A549 (cell line): ENCODE measurements at regions not wholly inside any gene's neighbourhood (a gene's known extent, or its start where the extent isn't known, plus 50 kb on each side); places are given as distances from the start of the nearest gene placed in this dataset.

ENCODE experiments used
- CEBPB ChIP-seq, 2 experiments: fragments of >200 bp in 1 of 2; sonication (Bioruptor Twin) in 1 of 2; formaldehyde crosslinking in 1 of 2; IDR thresholded peaks; 2 replicates each; pipeline ENCODE4 v1.6.1; 2012 to 2016
- CHD2 ChIP-seq: fragments of 150-350 bp; IDR thresholded peaks from 2 replicates; pipeline ENCODE4 v1.6.1; 2014; ENCODE audit warnings: low read length; ENCODE audit not compliant: partially characterized antibody
- CTCF ChIP-seq: fragments of >200 bp; sonication (Bioruptor Twin); formaldehyde crosslinking; IDR thresholded peaks from 3 replicates; pipeline ENCODE4 v1.5.1; 2016
- ELK1 ChIP-seq: fragments of 150-350 bp; IDR thresholded peaks from 2 replicates; pipeline ENCODE4 v1.6.1; 2014; ENCODE audit warnings: low read depth, mild to moderate bottlenecking, low read length
- HDAC2 ChIP-seq: fragments of 200-600 bp; sonication (generic); IDR thresholded peaks from 2 replicates; pipeline ENCODE4 v1.6.1; 2016
- MAZ ChIP-seq: fragments of 150-350 bp; IDR thresholded peaks from 2 replicates; pipeline ENCODE4 v1.6.1; 2014; ENCODE audit warnings: antibody characterized with exemption, low read depth, low read length, borderline replicate concordance
- MYC ChIP-seq: IDR thresholded peaks from 2 replicates; pipeline ENCODE4 v1.6.1; 2012; ENCODE audit warnings: mild to moderate bottlenecking, inconsistent platforms, low read length, improper control_type of control experiment, borderline replicate concordance
- POLR2A ChIP-seq: IDR thresholded peaks from 2 replicates; pipeline ENCODE4 v1.6.1; 2012; ENCODE audit warnings: mild to moderate bottlenecking, low read length
- SREBF2 ChIP-seq: fragments of 450-650 bp; IDR thresholded peaks from 2 replicates; pipeline ENCODE4 v1.6.1; 2014; ENCODE audit warnings: mild to moderate bottlenecking, moderate library complexity

- TF ChIP-seq CHD2 (no peak), CTCF (no peak), SREBF2 (no peak), POLR2A (no peak), ELK1 (no peak), HDAC2 (no peak), MYC (no peak), MAZ (no peak), CEBPB (IDR thresholded peaks at IDR 0.05) (no peak)
These were observed 125.1 kb upstream of the ADGRL4 start for GRCh38 chr1:79131626-79132025.
